ENCODE measurements at regions not wholly inside any gene's neighbourhood (a gene's known extent, or its start where the extent isn't known, plus 50 kb on each side); places are given as distances from the start of the nearest gene placed in this dataset.

DNA sequence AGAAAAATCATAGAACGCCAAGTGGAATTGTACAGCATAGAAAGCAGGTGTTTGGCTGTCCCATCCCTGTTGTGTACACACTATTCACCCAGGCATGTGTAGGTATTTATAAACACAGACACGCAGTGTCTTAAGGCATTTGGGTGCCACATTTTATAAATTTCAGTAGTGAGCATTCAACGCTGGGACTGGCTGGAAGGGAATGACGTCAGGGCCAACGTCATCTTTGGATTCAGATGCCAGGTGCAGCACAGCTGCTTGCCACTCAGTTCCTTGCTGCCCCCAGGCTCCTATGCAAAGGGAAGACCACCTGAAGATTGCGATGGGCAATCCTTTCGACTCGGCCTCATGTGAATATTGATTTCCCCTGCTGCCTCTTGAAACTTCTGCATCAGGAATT is 461.7 kb upstream of the SOX11 start:
- Histone ChIP-seq H3K27me3 (ENCODE audit: control insufficient read depth, insufficient read depth, low read length) (no peaks in the 10 kb centered on the region), H3K36me3 (ENCODE audit: control insufficient read depth, insufficient read depth, low read length) (no peaks in the 10 kb centered on the region), H3K4me3 (ENCODE audit: low read depth, low read length) (no peak overlapping the region)
- TF ChIP-seq, protein P1, sequence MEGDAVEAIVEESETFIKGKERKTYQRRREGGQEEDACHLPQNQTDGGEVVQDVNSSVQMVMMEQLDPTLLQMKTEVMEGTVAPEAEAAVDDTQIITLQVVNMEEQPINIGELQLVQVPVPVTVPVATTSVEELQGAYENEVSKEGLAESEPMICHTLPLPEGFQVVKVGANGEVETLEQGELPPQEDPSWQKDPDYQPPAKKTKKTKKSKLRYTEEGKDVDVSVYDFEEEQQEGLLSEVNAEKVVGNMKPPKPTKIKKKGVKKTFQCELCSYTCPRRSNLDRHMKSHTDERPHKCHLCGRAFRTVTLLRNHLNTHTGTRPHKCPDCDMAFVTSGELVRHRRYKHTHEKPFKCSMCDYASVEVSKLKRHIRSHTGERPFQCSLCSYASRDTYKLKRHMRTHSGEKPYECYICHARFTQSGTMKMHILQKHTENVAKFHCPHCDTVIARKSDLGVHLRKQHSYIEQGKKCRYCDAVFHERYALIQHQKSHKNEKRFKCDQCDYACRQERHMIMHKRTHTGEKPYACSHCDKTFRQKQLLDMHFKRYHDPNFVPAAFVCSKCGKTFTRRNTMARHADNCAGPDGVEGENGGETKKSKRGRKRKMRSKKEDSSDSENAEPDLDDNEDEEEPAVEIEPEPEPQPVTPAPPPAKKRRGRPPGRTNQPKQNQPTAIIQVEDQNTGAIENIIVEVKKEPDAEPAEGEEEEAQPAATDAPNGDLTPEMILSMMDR (IDR thresholded peaks at IDR 0.05; ENCODE audit: insufficient read depth, low read length, severe bottlenecking), result no peak
- no peak for DNase-seq (ENCODE audit: low read depth)
- no peak for FAIRE-seq

GRCh38 chr2:5230855-5231254 is 461.3 kb upstream of the SOX11 start:
- no peaks in the 10 kb centered on the region for H3K36me3 ChIP-seq (ENCODE audit: control insufficient read depth, insufficient read depth, low read length)

GRCh38 chr2:5231287-5231686 is 460.9 kb upstream of the SOX11 start:
- DNase-seq (ENCODE audit: low read depth) (no peak), FAIRE-seq (no peak)
- TF ChIP-seq, protein P1 (IDR thresholded peaks at IDR 0.05; ENCODE audit: insufficient read depth, low read length, severe bottlenecking), result no peak
- no peak overlapping the region for H3K4me3 ChIP-seq (ENCODE audit: low read depth, low read length)
- H3K27me3 ChIP-seq (ENCODE audit: control insufficient read depth, insufficient read depth, low read length), result no peaks in the 10 kb centered on the region
- no peaks in the 10 kb centered on the region for H3K36me3 ChIP-seq (ENCODE audit: control insufficient read depth, insufficient read depth, low read length)

More at GRCh38 chr2:5230855-5231254, 461.3 kb upstream of the SOX11 start:
- Histone ChIP-seq H3K4me3 (ENCODE audit: low read depth, low read length) (no peak overlapping the region), H3K27me3 (ENCODE audit: control insufficient read depth, insufficient read depth, low read length) (no peaks in the 10 kb centered on the region)
- DNase-seq (ENCODE audit: low read depth) (no peak), FAIRE-seq (no peak)
- TF ChIP-seq, protein P1 (IDR thresholded peaks at IDR 0.05; ENCODE audit: insufficient read depth, low read length, severe bottlenecking), result no peak

- Histone ChIP-seq H3K4me3 (ENCODE audit: low read depth, low read length) (no peak overlapping the region), H3K27me3 (ENCODE audit: control insufficient read depth, insufficient read depth, low read length) (no peaks in the 10 kb centered on the region), H3K36me3 (ENCODE audit: control insufficient read depth, insufficient read depth, low read length) (no peaks in the 10 kb centered on the region)
- TF ChIP-seq, protein P1 (IDR thresholded peaks at IDR 0.05; ENCODE audit: insufficient read depth, low read length, severe bottlenecking), result no peak
- FAIRE-seq (no peak), DNase-seq (ENCODE audit: low read depth) (no peak)
Observed at GRCh38 chr2:5234563-5234962, 457.6 kb upstream of the SOX11 start.

DNA sequence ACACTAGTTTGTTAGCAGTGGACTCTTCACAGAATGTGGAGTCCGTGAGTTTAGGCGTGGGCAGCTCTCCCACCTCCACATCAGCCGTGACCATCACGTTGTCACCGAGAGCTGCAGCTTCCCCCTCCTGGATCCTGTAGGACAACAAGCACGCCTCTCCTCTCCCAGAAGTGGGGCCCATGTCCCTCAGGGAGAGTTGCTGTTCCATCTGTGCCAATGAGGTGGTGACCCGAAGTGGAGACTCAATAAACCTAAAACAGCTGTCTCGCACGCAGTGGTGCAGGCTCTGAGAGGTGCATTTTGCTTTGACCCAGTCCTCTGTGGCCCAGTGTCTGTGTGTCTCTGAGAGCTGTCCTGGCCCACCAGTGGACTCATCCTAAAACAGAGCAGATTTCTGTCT is 456.5 kb upstream of the SOX11 start:
- TF ChIP-seq, protein P1 (IDR thresholded peaks at IDR 0.05; ENCODE audit: insufficient read depth, low read length, severe bottlenecking), result no peak
- Histone ChIP-seq H3K4me3 (ENCODE audit: low read depth, low read length) (no peak overlapping the region), H3K36me3 (ENCODE audit: control insufficient read depth, insufficient read depth, low read length) (no peaks in the 10 kb centered on the region), H3K27me3 (ENCODE audit: control insufficient read depth, insufficient read depth, low read length) (no peaks in the 10 kb centered on the region)
- FAIRE-seq (no peak), DNase-seq (ENCODE audit: low read depth) (no peak)

- H3K27me3 ChIP-seq (ENCODE audit: control insufficient read depth, insufficient read depth, low read length), result no peaks in the 10 kb centered on the region
- no peak overlapping the region for H3K4me3 ChIP-seq (ENCODE audit: low read depth, low read length)
- no peaks in the 10 kb centered on the region for H3K36me3 ChIP-seq (ENCODE audit: control insufficient read depth, insufficient read depth, low read length)
- no peak for DNase-seq (ENCODE audit: low read depth)
- TF ChIP-seq, protein P1 (IDR thresholded peaks at IDR 0.05; ENCODE audit: insufficient read depth, low read length, severe bottlenecking), result no peak
- no peak for FAIRE-seq
Observed at GRCh38 chr2:5236249-5236648, 455.9 kb upstream of the SOX11 start.
